ENCODE measurements at regions not wholly inside any gene's neighbourhood (a gene's known extent, or its start where the extent isn't known, plus 50 kb on each side); places are given as distances from the start of the nearest gene placed in this dataset.

- TF ChIP-seq CTCF (conservative IDR thresholded peaks at IDR 0.05; ENCODE audit: low read depth, low read length) (no peak), EZH2 (IDR thresholded peaks at IDR 0.05; ENCODE audit: borderline replicate concordance, low read depth, low read length, poor library complexity, severe bottlenecking) (no peak)
Observed at GRCh38 chr2:168355121-168355520, 101.0 kb upstream of the CERS6 start.

All from A673 (cell line).